ENCODE measurements at regions not wholly inside any gene's neighbourhood (a gene's known extent, or its start where the extent isn't known, plus 50 kb on each side); places are given as distances from the start of the nearest gene placed in this dataset.

DNA sequence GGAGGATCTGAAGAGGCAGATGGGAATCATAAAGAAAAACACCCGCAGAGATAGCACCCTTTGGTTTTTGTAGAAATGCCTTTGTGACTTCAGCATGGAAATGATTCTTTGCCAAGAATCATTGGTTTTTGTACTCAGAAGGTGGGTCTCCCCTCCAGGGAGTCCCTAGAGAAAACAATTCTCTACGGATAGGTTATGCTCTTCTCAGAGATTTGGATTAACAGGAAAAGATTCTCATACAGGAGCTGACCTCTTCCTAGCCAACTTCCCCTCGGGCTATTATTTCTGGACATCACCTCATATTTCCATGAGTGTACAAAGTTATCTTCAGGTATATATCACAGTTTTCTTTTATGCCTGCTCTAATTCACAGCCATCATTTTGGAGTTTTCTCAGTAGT lies 274.2 kb upstream of the HABP2 start:
- no peak overlapping the region for H3K4me3 ChIP-seq (ENCODE audit: low read depth, low read length)
- no peak for TF ChIP-seq CTCF (IDR thresholded peaks at IDR 0.05; ENCODE audit: low read depth, low read length)

DNA sequence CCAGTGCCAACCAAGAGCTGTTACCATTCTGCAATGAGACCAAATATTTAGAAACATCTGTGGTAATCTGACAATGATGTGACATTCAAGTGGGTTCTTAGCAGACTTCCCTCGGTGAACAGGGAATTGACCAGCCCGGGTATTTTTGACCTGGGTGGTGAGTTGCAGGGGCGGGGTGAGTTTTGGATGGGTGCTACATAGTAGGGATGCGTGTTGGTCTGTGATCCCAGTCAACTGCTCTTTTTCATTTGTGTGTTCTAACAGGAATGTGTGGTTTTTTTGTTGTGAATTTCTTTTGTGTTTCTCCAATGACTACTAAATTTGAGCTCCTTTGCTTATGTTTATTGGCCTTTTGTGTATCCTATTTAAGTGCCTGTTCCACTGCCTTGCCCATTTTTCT lies 273.6 kb upstream of the HABP2 start:
- no peak overlapping the region for H3K4me3 ChIP-seq (ENCODE audit: low read depth, low read length)
- no peak for TF ChIP-seq CTCF (IDR thresholded peaks at IDR 0.05; ENCODE audit: low read depth, low read length)

DNA sequence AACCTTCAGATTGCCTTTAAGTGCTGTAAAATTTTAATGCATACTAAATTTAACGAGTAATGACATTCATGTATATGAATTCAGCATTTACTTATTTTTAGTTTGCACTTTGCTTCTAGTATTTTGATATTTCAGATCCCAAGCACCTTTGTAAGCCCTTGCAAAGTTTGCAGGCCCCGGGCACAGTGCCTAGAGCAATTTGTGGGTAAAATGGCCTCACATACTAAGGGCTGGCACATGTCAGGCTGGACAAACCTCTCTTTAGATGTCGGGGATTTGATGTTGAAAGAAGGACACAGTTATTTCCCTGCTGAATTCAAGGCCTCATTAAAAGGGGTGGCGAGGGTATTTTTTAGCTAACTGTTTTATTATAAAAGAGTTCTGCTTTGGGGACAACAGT lies 270.3 kb upstream of the HABP2 start:
- TF ChIP-seq CTCF (IDR thresholded peaks at IDR 0.05; ENCODE audit: low read depth, low read length), result no peak
- H3K4me3 ChIP-seq (ENCODE audit: low read depth, low read length), result no peak overlapping the region

DNA sequence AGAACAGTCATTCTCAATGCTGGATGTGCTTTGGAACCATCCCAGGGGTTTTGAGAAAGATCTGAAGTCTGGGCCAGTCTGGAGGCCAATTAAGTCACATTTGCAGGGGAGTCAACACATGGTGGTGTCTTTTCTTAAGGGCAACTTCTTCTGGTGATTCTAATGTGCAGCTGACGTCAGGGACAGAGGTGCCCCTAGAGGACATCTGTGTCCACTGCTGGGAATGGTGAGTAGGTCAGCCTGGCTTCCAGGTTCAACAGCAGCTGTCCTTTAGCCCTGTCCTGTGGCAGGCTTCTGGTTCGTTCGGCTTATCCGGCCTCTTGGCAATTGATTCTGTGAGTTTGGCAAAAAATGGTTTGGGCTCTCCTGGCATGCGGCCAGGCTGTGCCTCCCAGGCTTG lies 269.7 kb upstream of the HABP2 start:
- no peak for TF ChIP-seq CTCF (IDR thresholded peaks at IDR 0.05; ENCODE audit: low read depth, low read length)
- H3K4me3 ChIP-seq (ENCODE audit: low read depth, low read length), result no peak overlapping the region

DNA sequence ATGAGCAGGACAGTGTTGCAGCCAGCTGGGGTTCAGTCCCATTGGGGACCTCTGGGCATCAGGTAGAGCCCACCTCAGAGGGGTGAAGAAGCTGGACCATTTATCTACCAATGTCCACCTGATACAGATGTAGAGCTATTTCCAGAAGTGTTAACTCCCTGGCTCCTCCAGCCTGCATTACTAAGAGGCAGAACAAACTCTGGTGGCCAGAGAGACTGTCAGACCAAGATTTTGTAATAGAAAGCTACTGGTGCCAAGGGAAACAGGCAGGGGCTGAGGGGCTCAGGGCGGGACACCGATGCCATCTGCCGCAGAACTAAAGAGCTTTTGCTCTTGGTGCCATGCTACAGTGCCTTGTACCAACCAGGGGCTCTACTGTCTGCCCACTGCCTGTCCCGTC lies 268.2 kb upstream of the HABP2 start:
- H3K4me3 ChIP-seq (ENCODE audit: low read depth, low read length), result no peak overlapping the region
- TF ChIP-seq CTCF (IDR thresholded peaks at IDR 0.05; ENCODE audit: low read depth, low read length), result no peak

DNA sequence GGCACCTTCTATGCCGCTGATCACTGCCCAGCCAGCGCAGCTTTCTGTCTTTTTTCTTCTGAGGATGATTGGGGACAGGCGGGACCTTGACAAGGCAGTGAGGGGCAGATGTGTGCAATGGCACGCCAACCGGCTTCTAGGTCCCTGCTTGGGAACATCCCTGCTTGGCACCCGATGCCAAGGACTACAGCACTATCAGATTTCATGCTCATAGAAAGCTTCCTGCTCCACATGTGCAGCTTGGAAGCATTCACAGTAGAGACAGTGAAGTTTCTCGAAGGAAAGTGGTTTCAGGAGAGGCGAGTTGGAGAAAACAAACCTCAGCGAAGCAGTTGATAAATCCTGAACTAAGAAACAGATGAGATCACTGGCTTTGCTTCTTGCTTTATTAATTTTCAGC lies 267.5 kb upstream of the HABP2 start:
- H3K4me3 ChIP-seq (ENCODE audit: low read depth, low read length), result no peak overlapping the region
- TF ChIP-seq CTCF (IDR thresholded peaks at IDR 0.05; ENCODE audit: low read depth, low read length), result no peak

- H3K4me3 ChIP-seq (ENCODE audit: low read depth, low read length), result no peak overlapping the region
- TF ChIP-seq CTCF (IDR thresholded peaks at IDR 0.05; ENCODE audit: low read depth, low read length), result no peak
These were observed 265.3 kb upstream of the HABP2 start for GRCh38 chr10:113287592-113287991.
